Inflammatory macrophage treated with lipopolysaccharide for 4 hours (primary cell): ENCODE measurements at regions not wholly inside any gene's neighbourhood (a gene's known extent, or its start where the extent isn't known, plus 50 kb on each side); places are given as distances from the start of the nearest gene placed in this dataset.

Experiments
- DNase-seq: peaks from one replicate; pipeline ENCODE4 v3.0.0-alpha.2; 2020

GRCh38 chr2:195495351-195495750 is 161.7 kb upstream of the SLC39A10 start:
- DNase-seq: no peak

- DNase-seq: no peak
Measured at GRCh38 chr2:195494451-195494850, 162.6 kb upstream of the SLC39A10 start.

DNA sequence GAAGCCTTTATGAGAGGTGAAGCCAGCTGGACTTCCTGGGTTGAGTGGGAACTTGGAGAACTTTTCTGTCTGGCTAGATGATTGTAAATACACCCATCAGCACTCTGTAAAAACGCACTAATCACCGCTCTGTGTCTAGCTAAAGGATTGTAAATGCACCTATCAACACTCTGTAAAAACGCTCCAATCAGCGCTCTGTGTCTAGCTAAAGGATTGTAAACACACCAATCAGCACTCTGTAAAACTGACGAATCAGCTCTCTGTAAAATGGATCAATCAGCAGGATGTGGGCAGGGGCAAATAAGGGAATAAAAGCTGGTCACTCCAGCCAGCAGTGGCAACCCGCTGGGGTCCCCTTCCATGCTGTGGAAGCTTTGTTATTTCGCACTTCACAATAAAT is 163.6 kb upstream of the SLC39A10 start:
- DNase-seq: no peak

DNA sequence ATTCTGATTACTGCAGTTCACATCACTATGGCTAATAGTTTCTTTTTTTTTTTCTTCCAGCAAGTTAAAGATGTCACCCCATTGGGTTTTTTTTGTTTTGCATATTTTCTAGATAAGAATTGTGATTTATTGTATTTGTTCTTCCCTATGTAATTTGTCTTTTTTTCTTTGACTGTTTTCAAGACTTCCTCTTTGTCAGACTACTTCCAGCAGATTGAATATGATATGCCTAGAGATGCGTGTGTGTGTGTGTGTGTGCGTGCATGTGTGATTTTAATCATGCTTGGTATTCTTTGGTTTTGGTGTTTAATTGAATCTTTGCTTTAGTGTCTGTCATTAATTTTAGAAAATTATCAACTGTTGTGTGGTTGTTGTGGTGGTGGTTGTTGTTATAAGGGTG is 166.7 kb upstream of the SLC39A10 start:
- no peak for DNase-seq

GRCh38 chr2:195489101-195489500 is 167.9 kb upstream of the SLC39A10 start:
- no peak for DNase-seq

GRCh38 chr2:195488567-195488966 is 168.5 kb upstream of the SLC39A10 start:
- no peak for DNase-seq

DNA sequence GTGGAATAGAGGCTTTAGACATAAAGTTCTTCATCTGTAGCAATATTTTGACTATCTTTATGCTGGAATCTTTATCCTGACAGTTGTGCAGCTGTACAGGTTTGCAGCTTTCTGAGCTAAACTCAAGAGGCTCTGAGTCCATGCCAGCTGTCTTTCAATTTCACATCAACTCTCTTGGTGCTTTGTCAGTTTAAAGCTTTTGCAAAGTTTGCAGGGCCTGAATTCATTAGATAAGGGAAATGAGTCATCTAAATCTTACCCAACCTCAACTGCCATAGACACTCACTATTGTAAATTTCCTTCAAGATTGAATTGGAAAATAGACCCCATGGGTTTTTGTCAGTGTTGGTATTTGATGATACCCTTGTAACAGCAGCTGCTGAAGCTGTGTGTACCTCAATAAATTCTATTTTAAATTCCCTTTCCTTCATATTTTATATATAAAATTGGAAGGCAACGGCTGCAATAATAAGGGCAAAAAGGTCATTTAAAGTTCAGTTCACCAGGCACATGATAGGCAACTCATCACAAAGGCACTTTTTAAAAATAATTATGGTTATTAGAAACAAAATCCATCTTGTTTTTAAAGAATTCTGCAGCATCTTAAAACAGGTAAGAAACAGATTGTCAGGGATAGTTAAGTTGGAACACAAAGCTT is 169.9 kb upstream of the SLC39A10 start:
- DNase-seq: peak; percentile 78

DNA sequence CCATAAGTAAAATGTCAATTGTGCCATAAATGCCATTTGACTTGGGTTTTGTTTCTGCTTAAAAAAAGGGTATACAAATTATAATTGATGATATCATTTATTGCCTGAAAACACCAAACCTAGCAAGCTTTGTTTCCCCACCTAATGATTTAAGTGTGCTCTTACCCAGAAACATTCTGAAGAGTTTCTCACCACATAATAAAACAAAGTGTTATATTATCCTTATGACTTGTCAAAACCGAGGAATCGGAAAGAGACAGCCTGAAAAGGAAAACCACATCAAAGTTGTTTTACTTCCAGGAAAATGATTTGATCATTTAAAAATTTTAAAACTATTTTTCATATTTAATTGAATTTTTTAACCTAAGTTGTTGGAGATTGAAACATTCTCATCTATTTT is 170.5 kb upstream of the SLC39A10 start:
- DNase-seq: no peak

GRCh38 chr2:195482010-195482409 is 175.0 kb upstream of the SLC39A10 start:
- no peak for DNase-seq

GRCh38 chr2:195480121-195480520 is 176.9 kb upstream of the SLC39A10 start:
- DNase-seq: no peak

GRCh38 chr2:195479407-195479806 is 177.6 kb upstream of the SLC39A10 start:
- DNase-seq: no peak

GRCh38 chr2:195477996-195478382 is 179.0 kb upstream of the SLC39A10 start:
- DNase-seq: no peak

GRCh38 chr2:195477248-195477995 is 179.6 kb upstream of the SLC39A10 start:
- no peak for DNase-seq

DNA sequence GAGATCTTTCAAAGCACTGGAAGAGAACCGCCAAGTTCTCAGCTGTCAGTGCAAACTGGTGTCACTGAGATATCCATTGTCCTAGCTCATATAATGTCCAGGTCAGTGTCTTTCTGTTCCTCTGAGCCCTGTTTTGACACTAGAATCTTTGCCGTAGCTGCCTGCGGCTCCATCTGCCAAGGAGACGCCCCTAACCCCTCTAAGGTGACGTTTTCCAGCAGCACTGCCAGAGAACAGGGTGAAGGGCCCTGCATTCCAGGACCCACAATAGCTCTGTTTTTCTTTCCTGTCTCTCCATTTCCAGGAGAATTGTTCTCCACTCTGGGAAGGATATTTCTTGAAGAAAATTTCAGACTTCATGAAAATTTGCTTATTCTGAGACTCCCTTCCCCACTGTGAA is 181.7 kb upstream of the SLC39A10 start:
- DNase-seq: no peak

GRCh38 chr2:195473862-195474261 is 183.2 kb upstream of the SLC39A10 start:
- DNase-seq: peak; percentile 48

- DNase-seq: no peak
Measured at GRCh38 chr2:195472501-195473234, 184.4 kb upstream of the SLC39A10 start.

DNA sequence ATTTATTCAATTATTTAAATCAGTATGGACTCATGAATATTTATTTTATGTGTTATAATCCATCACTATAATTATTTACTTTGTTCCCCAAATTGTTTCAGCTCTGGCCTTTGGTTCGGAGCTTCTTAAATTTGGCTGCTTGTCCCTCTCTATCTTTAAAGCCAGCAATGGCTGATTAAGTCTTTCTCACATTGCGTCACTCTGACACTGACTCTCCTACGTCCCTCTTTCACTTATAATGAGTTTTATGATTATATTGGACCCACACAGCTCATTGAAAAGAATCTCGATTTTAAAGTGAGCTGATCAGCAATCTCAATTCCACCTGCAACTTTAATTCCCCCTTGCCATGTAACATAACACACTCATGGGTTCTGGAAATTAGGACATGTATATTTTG is 185.2 kb upstream of the SLC39A10 start:
- DNase-seq: no peak

DNA sequence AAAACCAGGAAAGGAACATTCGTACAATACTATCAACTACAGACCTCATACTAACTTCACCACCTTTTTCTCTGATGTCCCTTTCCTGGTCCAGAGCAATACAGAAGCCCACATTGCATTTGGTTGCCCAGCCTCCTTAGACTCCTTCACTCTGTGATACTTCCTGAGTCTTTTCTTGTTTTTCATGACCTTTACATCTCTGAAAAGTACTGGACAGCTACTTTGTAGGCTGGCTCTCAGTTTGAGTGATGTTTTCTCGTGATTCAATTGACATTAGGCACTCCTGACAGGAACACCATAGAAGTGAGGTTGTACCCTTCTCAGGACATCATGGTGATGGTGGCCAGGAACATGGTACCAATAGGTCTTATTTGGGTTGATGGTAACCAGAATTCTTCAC is 185.9 kb upstream of the SLC39A10 start:
- no peak for DNase-seq

DNA sequence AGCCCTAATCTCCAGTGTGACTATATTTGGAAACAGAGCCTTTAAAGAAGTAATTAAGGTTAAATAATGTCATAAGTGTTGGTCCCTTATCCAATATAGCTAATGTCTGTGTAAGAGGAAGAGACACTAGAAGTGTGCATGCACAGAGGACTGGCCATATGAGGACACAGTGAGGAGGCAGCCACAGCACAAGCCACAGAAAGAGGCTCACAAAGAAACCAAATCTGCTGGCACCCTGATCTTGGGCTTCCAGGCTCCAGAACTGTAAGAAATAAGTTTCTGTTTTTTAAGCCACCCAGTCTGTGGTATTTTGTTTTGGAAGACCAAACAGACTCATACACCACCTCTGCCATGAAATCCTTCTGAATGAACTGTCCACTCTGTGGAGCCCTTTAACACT is 186.4 kb upstream of the SLC39A10 start:
- no peak for DNase-seq

GRCh38 chr2:195468771-195469170 is 188.3 kb upstream of the SLC39A10 start:
- DNase-seq: peak; percentile 48

- no peak for DNase-seq
Measured at GRCh38 chr2:195466427-195466826, 190.6 kb upstream of the SLC39A10 start.

GRCh38 chr2:195461010-195461409 is 196.0 kb upstream of the SLC39A10 start:
- DNase-seq: no peak

- no peak for DNase-seq
Measured at GRCh38 chr2:195458936-195459335, 198.1 kb upstream of the SLC39A10 start.

- DNase-seq: no peak
Measured at GRCh38 chr2:195457873-195458272, 199.2 kb upstream of the SLC39A10 start.
